ENCODE measurements at regions not wholly inside any gene's neighbourhood (a gene's known extent, or its start where the extent isn't known, plus 50 kb on each side); places are given as distances from the start of the nearest gene placed in this dataset.

DNA sequence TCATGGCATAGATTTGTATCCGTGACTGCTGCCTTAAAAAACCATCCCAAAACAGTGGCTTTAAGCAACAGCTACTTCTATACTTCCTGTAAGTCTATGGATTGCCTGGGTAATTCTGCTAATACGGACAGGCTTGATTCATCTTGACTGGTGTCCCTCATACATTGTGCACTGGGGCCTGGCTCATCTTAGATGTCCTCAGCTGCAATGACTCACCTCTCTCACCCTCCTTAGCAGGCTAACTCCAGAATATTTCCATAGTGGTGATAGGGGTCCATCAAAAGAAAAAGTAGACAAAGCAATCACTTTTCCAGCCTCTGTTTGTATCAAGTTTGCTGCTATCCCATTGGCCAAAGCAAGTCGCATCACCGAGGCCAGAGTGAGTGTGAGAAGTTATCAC lies 409.1 kb upstream of the KAZN start:
- no peak for DNase-seq (ENCODE audit: low read depth in 2 of 2)

- DNase-seq (ENCODE audit: low read depth in 2 of 2) = no peak
These were observed 408.0 kb upstream of the KAZN start for GRCh38 chr1:14190508-14190907.

DNA sequence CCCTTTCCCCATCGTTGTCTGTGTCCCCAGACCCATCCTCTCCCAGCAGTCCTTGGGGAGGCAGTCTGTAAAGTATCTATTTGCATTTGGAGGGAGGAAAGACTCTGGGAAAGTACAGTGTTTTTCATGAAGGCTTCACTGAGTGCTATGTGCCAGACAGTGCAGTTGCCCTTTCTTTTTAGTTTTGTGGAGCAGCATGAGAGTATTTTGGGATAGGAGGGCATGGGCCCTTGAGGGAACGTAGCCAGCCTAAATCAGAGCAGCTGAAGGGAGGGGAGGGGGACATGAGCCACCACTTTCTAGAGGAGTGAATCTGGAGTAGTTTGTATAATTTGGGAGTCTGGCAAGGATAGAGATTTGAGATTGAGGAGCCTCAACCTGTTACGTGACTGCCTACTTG lies 404.0 kb upstream of the KAZN start:
- DNase-seq (ENCODE audit: low read depth in 2 of 2) = no peak

- no peak for DNase-seq (ENCODE audit: low read depth in 2 of 2)
These were observed 393.4 kb upstream of the KAZN start for GRCh38 chr1:14205066-14205465.

DNA sequence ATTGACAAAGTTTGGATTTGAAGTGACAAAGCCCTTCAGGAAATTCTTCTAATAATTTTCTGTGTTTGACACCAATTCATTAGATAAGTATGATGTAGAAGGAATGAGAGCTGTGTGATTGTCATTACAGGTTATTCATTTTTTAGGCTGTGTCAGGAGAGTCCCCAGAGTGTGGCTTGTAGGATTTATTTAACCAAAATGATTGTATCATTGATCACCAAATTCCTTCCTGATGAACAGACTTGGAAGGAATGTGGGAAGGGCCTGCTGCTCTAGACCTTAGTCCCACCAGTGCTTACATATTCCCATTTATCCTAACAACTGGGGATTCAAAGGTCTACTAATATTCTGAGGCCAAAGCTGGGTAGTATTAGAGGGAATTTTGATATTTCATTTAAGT lies 383.3 kb upstream of the KAZN start:
- no peak for DNase-seq (ENCODE audit: low read depth in 2 of 2)

DNA sequence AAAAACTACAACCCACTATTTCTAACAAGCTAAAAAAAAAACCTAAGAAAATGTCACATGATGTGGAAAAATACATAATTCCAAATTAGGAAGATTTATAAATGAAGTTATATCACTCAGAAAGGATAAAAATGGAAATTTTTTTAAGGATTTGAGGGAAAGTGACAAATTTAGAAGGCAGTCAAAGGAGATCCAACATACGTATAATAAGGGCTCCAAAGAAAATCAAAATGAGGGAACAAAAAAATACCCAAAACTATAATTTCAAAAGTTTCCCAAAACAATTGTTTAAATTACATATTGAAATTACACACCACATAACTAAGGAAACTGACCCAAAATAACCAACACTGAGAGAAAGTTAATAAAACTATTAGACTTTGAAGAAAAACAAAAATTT lies 381.1 kb upstream of the KAZN start:
- no peak for DNase-seq (ENCODE audit: low read depth in 2 of 2)

DNA sequence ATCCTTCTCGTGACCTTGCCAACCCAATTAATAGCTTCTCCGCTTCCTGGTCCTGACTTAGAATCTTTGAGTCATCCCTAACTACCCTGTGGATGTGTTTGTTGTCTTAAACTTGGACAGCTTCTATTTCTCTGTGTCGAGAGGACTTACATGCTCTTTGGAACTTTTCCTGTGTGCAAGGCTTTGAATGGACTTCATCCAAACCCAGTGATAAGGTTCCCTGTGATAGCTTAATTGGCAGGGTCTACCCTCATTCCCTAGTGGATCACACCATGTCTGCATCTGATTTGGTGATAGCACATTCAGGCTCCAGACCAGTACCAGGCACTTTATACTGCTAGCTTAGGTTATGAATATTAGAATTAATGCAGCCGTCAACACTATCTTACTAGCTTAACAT lies 378.2 kb upstream of the KAZN start:
- DNase-seq (ENCODE audit: low read depth in 2 of 2) = no peak

DNA sequence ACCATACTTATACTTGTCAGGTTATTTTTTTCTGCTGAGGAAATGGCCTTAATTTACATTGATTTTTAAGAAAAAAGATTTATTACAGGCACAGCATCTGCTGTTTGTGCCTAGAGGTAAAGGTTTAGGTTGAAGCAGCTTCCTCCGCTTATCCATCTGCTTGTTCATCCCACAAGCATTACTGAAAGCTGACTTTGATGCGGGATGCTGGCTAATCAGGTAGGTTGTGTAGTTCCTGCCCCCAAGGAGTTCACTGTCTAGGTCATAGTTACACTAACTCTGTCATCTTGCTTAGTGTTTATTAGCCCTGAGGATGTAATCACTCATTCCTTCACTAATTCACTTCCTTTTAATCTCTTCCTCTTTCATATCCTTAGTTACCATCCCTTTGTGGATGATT lies 377.7 kb upstream of the KAZN start:
- DNase-seq (ENCODE audit: low read depth in 2 of 2) = no peak

DNA sequence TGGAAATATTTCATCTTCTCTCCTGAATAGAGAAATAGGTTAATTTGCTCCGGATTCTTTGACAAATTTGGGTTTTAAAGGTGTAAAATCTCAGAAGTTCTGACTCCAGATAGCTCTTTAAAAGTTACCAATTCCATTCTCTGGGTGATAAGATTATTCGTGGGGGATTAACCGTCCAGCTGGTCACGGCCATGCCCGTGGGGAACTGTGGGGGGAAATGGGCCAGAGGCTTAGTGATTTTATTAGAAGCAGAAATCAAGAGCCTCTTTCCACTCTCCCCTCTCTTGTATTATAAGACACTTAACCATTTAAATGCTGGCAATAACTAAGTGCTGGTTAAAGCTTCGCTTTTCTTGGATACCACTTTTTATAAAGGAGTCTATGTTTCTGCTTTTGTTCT lies 376.4 kb upstream of the KAZN start:
- no peak for DNase-seq (ENCODE audit: low read depth in 2 of 2)

- no peak for DNase-seq (ENCODE audit: low read depth in 2 of 2)
These were observed 369.8 kb upstream of the KAZN start for GRCh38 chr1:14228677-14229076.

GRCh38 chr1:14233510-14233909 lies 365.0 kb upstream of the KAZN start:
- DNase-seq (ENCODE audit: low read depth in 2 of 2) = no peak

DNA sequence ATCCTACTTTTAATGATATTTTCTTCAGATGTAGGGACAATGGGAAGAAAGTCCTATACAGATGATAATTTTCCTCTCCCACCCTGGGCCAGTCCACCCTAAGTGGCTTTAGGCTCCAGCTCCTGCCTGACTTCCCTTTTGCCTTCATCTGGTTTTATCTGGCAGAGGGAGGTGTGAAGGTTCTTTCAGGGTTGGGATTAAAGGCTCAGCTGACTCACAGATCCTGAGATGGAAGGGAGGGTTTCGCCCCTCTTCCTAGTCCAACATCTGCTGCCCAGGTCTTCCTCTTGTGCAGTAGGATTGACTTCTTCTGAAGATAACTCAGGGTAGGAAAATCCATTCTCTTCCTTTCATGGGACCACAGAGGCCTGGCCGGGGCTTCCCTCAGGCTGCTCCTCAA lies 362.4 kb upstream of the KAZN start:
- no peak for DNase-seq (ENCODE audit: low read depth in 2 of 2)

GRCh38 chr1:14238472-14239307 lies 359.8 kb upstream of the KAZN start:
- DNase-seq (ENCODE audit: low read depth in 2 of 2) = no peak

- no peak for DNase-seq (ENCODE audit: low read depth in 2 of 2)
These were observed 358.2 kb upstream of the KAZN start for GRCh38 chr1:14240265-14240664.

- DNase-seq (ENCODE audit: low read depth in 2 of 2) = no peak
These were observed 356.4 kb upstream of the KAZN start for GRCh38 chr1:14242123-14242522.

DNA sequence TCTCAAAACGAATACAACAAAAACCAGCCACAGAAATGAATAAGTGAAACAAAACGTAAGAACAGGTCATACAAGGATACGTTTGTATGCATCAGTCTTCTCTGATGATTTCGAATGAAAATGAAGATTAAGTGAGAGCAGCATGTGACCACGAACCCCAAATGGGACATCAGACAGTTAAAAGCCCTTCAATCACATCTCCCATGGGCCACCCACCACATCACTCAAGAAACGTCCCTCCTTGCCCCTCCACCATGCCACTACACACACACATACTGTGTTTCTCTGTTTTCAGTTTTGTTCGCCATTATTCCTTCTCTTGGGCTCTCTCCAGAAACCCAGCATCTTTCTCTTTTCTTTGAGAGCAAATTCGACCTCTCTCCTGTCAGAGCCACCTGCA lies 355.6 kb upstream of the KAZN start:
- no peak for DNase-seq (ENCODE audit: low read depth in 2 of 2)

DNA sequence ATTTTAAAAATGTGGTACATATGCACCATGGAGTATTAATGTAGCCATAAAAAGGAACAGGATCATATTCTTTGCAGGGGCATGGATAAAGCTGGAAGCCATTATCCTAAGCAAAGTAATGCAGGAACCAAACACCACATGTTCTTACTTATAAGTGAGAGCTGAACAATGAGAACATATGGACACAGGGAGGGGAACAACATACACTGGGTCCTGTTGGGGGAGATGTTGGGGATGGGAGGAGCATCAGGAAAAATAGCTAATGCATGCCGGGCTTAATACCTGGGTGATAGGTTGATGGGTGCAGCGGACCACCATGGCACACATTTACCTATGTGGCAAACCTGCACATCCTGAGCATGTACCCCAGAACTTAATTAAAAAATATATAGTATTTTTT lies 352.5 kb upstream of the KAZN start:
- DNase-seq (ENCODE audit: low read depth in 2 of 2) = no peak

DNA sequence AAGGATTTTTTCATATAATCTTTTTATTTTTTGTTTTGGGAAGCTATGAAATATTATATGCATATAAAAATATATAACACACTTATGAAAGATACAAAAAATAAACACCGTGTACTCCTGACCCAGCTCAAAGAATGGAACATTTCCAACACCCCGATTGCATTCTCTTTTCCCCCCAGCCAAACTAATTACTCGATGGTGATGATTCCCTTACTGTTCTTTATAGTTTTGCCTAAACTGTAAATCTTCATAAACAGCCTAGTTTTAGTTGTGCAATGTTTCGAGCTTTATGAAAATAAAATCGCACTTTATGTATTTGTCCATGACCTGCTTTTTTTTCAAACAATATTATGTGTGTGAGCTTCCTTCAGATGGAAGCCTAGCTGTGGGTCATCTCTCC lies 352.0 kb upstream of the KAZN start:
- no peak for DNase-seq (ENCODE audit: low read depth in 2 of 2)

- no peak for DNase-seq (ENCODE audit: low read depth in 2 of 2)
These were observed 350.8 kb upstream of the KAZN start for GRCh38 chr1:14247666-14248065.

DNA sequence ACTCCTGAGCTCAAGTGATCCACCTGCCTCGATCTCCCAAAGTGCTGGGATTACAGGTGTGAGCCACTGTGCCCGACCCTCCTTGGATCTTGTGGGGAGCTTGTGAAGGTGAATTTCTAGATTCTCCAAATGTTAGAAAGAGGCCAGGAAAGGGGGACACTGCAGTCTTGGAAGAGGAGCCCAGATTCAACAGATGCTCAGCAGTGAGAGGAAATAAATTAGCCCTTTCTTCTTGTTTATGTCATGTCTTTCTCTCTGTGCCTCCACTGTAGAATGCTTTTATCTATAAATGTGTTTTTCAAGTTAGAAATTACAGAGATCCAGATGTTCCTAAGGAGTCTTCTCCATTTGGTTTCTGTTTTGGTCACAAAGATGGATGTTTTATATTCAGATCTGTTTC lies 346.6 kb upstream of the KAZN start:
- no peak for DNase-seq (ENCODE audit: low read depth in 2 of 2)

DNA sequence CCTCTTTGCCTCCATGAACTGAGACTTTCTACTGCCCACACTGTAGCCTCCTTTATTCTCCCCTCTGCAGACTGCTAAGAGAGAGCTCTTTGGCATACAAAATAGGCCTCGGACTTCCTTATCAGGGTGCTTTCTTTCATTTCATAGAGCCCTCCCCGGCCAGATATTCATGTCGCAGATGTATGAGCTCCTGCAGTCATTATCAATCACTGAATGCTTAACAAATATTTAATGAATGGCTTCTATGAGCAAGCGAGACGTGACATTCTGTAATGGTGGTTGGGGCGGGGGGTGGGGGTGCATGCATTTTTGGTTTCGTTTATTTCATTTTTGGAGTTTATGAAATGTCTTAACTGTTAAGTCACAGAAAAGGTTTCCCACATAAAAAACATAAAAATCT lies 344.8 kb upstream of the KAZN start:
- DNase-seq (ENCODE audit: low read depth in 2 of 2) = no peak

GRCh38 chr1:14254251-14254650 lies 344.2 kb upstream of the KAZN start:
- no peak for DNase-seq (ENCODE audit: low read depth in 2 of 2)

GRCh38 chr1:14255233-14255632 lies 343.3 kb upstream of the KAZN start:
- no peak for DNase-seq (ENCODE audit: low read depth in 2 of 2)

DNA sequence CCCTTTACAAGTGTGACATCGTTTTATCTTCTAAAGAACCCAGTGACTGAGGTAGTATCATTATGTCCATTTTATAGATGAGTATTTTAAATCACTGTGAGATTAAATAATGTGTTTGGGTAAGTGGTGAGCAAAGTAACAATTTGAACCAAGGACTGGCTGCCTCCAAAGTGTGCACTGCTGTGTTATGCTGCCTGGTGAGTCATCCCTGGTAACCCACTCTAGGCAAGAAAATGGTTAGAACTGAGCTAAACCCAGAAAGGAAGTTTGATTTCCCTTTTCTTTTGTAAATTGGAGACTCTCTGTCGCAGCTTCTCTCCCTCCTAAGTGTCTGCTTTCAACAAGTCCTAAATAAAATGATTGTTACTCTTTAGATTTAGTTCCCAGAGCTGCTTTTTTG lies 342.8 kb upstream of the KAZN start:
- DNase-seq (ENCODE audit: low read depth in 2 of 2) = no peak
